ENCODE measurements at regions not wholly inside any gene's neighbourhood (a gene's known extent, or its start where the extent isn't known, plus 50 kb on each side); places are given as distances from the start of the nearest gene placed in this dataset.
"Not testable (repeated sequence)": the region's sequence is repeated elsewhere in the genome, so short reads cannot be mapped to it uniquely, and the experiment has no call there.

GRCh38 chr14:105659255-105659654 lies 132.9 kb downstream of the TMEM121 start:
- DNase-seq (ENCODE audit: low spot score); H3K27me3 ChIP-seq (ENCODE audit: control insufficient read depth in 4 of 4, insufficient read depth in 4 of 4, low read length in 3 of 4); H3K9ac ChIP-seq (ENCODE audit: low read depth in 1 of 2, low read length in 2 of 2); H3K36me3 ChIP-seq (ENCODE audit: control insufficient read depth in 4 of 4, insufficient read depth in 3 of 4, low read depth in 1 of 4, low read length in 3 of 4); H3K4me1 ChIP-seq (ENCODE audit: control insufficient read depth in 4 of 4, insufficient read depth in 4 of 4, low read length in 3 of 4); H3K9me3 ChIP-seq (ENCODE audit: control insufficient read depth in 4 of 4, low read length in 3 of 4); H3K4me3 ChIP-seq (ENCODE audit: low read depth in 1 of 3, low read length in 3 of 3): not testable (repeated sequence)
- TF ChIP-seq HNF4A (conservative IDR thresholded peaks at IDR 0.05) (peak in 1 of 2 donors; percentile 52), RXRA (IDR thresholded peaks at IDR 0.05) (peak in 1 of 2 donors; percentile 83)
- WGBS = 53% methylated on average over 2 of the region's 2 CpGs
- H3K27ac ChIP-seq (ENCODE audit: low read depth in 1 of 2, low read length in 2 of 2) = peak overlapping the region in 1 of 2 donors; percentile 18

GRCh38 chr14:105659935-105660527 lies 133.6 kb downstream of the TMEM121 start:
- peak overlapping the region in 1 of 2 donors; percentile 6 for H3K27ac ChIP-seq (ENCODE audit: low read depth in 1 of 2, low read length in 2 of 2)
- no peaks in the 10 kb centered on the region for H3K9me3 ChIP-seq (ENCODE audit: control insufficient read depth in 4 of 4, low read length in 3 of 4)
- WGBS = 93% methylated on average over 9 of the region's 9 CpGs
- H3K9ac ChIP-seq (ENCODE audit: low read depth in 1 of 2, low read length in 2 of 2) = no peak overlapping the region
- H3K4me1 ChIP-seq (ENCODE audit: control insufficient read depth in 4 of 4, insufficient read depth in 4 of 4, low read length in 3 of 4) = peaks cover 0 to 8% (median 5%) of the 10 kb centered on the region in 4 donors
- DNase-seq (ENCODE audit: low spot score) = no peak
- H3K36me3 ChIP-seq (ENCODE audit: control insufficient read depth in 4 of 4, insufficient read depth in 3 of 4, low read depth in 1 of 4, low read length in 3 of 4) = no peaks in the 10 kb centered on the region
- H3K27me3 ChIP-seq (ENCODE audit: control insufficient read depth in 4 of 4, insufficient read depth in 4 of 4, low read length in 3 of 4) = no peaks in the 10 kb centered on the region
- no peak for TF ChIP-seq MAX (IDR thresholded peaks at IDR 0.05)
- no peak for TF ChIP-seq GABPA (IDR thresholded peaks at IDR 0.05 in 1 of 2, conservative IDR thresholded peaks at IDR 0.05 in 1 of 2)
- TF ChIP-seq REST (IDR thresholded peaks at IDR 0.05) = no peak
- TF ChIP-seq HNF4G (IDR thresholded peaks at IDR 0.05) = no peak
- TF ChIP-seq RAD21 (IDR thresholded peaks at IDR 0.05) = no peak
- TF ChIP-seq FOXA1 (IDR thresholded peaks at IDR 0.05) = no peak
- no peak for TF ChIP-seq ATF3 (IDR thresholded peaks at IDR 0.05)
- no peak for TF ChIP-seq HNF4A (conservative IDR thresholded peaks at IDR 0.05)
- TF ChIP-seq NR2F2 (IDR thresholded peaks at IDR 0.05) = no peak
- TF ChIP-seq JUND (IDR thresholded peaks at IDR 0.05) = no peak
- TF ChIP-seq FOXA2 (IDR thresholded peaks at IDR 0.05) = no peak
- TF ChIP-seq SP1 (IDR thresholded peaks at IDR 0.05) = no peak
- no peak for TF ChIP-seq CTCF (IDR thresholded peaks at IDR 0.05; ENCODE audit: low read depth, low read length, missing input control)
- no peak for TF ChIP-seq YY1 (IDR thresholded peaks at IDR 0.05)
- no peak for TF ChIP-seq RXRA (IDR thresholded peaks at IDR 0.05)
- no peak for TF ChIP-seq EGR1 (IDR thresholded peaks at IDR 0.05; ENCODE audit: low read depth in 2 of 2)
- TF ChIP-seq TAF1 (conservative IDR thresholded peaks at IDR 0.05) = no peak
- no peak for TF ChIP-seq ZBTB33 (IDR thresholded peaks at IDR 0.05)
- no peak overlapping the region for H3K4me3 ChIP-seq (ENCODE audit: low read depth in 1 of 3, low read length in 3 of 3)
